Ovary (tissue), 3 donors: ENCODE measurements at regions not wholly inside any gene's neighbourhood (a gene's known extent, or its start where the extent isn't known, plus 50 kb on each side); places are given as distances from the start of the nearest gene placed in this dataset.

Source experiments
- CTCF ChIP-seq, 3 donors: fragments of 450-650 bp in 2 of 3; fragments of 200-600 bp in 1 of 3; IDR thresholded peaks; one replicate each; pipeline versions ENCODE4 v1.5.1 to v1.8.0; 2016 to 2022; ENCODE audit warnings: antibody characterized with exemption in 3 of 3, mild to moderate bottlenecking in 1 of 3
- POLR2A ChIP-seq: fragments of 450-650 bp; IDR thresholded peaks from one replicate; pipeline ENCODE4 v1.6.1; 2017; ENCODE audit warnings: antibody characterized with exemption, mild to moderate bottlenecking, moderate library complexity
- donor health status: DM: no; HTN: no; CAD: no.

GRCh38 chr7:136336932-136337331 lies 359.8 kb upstream of the MTPN start:
- no peak for TF ChIP-seq POLR2A
- no peak for TF ChIP-seq CTCF (IDR thresholded peaks at IDR 0.05)
